ENCODE measurements at regions not wholly inside any gene's neighbourhood (a gene's known extent, or its start where the extent isn't known, plus 50 kb on each side); places are given as distances from the start of the nearest gene placed in this dataset.
"Not testable (repeated sequence)": the region's sequence is repeated elsewhere in the genome, so short reads cannot be mapped to it uniquely, and the experiment has no call there.

DNA sequence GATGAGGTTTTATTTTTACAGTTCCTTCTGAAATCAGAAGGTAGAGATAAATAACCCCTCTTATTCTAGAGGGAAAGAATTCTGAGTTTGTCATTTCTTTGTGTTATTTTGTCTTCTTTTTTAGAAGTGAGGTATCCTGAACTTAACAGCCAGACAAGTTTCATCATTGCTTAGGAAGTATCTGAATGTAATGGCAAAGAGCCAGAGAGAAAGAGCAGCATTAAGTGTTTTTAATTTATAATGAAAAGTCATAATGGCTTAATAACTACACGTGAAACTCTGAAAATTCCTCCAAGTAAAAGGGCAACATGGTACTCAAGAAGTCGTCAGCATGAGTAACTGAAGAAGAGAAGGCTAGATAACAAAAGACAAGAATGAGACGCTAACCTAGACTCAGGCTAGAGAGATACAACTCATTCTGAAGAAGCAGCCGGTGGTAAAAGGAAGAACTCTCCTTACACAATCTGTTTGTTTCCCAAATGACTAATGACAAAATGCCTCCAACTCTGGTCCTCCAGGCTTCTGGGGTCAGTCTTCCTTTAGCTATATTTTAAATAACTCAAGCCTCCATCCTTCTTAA lies 116.2 kb upstream of the NECTIN3 start:
- no peak for DNase-seq (ENCODE audit: low read depth)

DNA sequence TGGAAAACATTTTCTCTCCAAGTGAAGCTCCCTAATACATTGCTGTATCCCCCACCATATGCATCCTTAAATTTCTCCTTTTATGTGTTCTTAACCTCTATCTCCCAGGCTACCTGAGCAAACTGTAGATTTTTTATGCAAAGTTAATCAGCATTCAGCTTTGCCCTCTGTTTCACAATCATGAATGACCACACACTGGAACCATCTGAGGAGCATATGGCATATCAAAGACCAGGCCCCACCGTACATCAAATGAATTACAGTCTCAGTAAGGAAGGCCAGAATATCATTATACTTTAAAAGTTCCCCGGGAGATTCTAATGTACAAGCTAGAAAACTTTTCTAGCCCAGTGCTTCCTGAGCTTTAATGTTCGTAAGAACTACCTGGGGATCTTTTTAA lies 115.5 kb upstream of the NECTIN3 start:
- DNase-seq (ENCODE audit: low read depth) = no peak

DNA sequence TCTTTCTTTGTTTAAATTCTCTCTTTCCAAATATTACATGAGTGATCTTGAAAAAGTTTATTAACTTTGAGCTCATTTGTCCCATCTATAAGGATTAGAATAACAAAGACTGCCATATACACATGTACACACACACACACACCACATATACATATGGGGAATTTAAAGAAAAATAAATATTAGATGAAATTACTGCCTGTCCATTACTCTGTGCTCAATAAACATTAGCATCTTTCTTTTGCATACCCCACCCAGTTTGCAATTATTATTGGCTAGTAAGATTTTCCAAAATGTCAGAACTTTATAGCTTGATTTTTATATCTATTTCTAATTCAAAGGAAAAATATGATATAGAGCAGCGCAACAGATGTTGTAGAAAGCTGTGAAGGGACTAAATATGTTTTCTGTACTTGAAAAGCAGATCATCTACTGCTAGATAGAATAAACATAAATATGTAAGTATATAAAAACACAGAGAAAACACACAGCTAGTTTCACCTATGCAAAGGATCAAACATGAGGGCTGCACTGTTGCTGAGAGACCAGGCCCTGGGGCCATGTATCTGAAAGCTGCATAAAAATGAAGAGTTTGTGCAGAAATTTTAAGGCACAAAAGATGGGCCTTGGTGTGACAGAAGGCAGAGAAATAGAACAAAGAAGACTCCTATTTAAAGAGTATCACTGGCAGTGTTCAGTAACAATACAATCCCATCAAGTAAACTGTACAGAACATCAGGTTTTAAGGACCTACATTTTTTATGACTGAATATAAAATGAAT lies 114.2 kb upstream of the NECTIN3 start:
- no peak for DNase-seq (ENCODE audit: low read depth)

DNA sequence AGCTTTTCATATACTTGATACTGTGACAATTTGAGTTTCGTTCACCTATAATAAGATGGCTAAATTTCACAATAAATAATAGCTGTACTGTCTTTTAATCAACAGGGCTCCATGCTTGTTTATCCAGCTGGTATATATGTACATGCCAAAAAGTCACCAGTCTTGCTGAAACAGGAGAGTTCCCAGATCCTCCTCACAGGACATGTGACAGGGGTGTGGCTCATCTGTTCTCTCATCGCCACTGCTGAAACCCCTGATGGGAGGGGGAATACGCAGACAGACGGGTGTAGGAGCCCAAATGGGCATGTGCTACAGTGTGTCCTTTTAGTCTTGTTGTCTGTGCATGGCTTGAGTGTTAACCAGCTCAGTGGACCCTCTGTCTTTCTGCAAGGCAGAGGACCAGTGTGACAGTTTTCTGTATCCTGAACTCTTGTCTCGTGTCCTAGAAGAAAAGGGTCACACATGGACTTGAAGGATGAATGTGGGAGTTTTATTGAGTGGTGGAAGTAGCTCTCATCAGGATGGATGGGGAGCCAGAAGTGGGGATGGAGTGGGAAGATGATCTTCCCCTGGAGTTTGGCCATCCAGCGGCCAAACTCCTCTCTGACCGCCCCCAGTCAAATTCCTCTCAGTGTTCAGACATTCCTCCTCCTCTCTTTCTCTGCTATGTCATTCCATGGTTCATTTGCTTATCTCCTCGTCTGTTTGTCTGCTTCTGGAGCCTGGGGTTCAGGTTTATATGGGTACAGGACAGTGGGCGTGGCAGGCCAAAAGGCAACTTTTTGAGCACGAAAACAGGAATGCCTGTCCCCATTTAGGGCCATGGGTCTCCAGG lies 113.1 kb upstream of the NECTIN3 start:
- DNase-seq (ENCODE audit: low read depth) = no peak

DNA sequence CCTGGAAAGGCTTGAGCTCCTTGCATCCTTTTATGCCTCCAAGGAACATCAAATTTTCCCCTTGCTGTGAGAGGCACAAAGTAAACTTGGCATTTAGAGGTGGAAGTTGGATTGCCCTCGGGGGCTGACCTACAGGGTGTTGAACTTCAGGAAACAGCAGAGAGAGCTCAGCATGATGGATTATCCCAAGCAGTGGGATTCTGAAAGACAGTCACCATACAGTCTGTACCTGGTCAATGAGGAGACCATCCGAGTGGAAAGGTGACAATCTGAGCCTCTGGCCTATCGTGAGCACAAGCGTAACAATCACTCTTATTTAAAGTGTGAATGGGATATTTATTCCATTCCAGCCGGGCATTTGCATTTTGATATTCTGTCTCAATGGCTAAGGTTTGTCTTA lies 105.6 kb upstream of the NECTIN3 start:
- DNase-seq (ENCODE audit: low read depth) = no peak

DNA sequence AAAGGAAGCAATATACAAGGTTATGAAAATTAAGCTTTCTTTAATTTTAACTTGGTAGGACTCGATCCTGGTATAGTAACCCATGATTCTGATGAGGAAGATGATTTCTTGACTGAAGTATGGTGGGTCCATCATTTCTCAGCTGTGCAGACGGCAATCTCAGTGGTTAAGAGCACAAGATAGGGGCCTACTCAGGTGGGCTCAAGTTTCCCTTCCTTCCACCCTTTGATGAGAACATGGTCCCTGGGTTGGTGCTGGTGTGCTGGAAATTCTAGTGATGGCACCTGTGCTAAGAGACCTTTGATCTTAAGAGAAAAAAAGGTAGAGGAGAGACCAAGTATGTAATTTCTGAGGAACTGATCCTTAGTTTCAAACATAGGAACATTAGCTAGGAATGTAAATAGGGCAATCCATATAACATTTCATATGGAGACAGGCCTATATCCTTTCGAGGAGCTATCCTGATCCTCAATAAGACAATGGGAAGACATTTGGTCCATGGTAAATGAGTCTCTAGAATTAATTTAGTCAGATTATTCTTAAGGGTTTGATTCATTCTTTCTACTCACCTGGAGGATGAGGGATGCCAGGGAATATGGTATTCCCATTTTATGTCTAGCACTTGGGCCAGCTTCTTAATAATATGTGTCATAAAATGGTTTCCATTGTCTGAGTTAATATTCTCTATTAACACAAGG lies 104.5 kb upstream of the NECTIN3 start:
- DNase-seq (ENCODE audit: low read depth) = no peak

DNA sequence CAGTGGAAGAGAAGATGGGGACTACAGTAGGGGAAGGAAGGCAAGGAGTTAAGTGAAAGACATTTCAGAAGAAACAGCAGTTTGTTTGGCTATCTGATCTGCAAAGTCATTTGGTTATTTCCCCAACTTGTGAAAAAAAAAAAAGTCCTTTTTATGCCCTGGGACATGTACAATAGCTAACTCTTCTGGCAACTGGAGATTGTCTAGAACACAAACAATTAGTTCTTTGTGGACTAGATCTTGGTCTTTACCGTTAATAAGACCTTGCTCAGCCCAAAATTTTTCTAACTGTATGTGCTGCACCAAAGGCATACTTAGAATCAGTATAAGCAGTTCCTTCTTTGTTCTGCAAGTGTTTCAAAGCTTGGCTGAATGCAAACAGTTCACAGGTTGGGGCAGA lies 103.5 kb upstream of the NECTIN3 start:
- DNase-seq (ENCODE audit: low read depth) = no peak

DNA sequence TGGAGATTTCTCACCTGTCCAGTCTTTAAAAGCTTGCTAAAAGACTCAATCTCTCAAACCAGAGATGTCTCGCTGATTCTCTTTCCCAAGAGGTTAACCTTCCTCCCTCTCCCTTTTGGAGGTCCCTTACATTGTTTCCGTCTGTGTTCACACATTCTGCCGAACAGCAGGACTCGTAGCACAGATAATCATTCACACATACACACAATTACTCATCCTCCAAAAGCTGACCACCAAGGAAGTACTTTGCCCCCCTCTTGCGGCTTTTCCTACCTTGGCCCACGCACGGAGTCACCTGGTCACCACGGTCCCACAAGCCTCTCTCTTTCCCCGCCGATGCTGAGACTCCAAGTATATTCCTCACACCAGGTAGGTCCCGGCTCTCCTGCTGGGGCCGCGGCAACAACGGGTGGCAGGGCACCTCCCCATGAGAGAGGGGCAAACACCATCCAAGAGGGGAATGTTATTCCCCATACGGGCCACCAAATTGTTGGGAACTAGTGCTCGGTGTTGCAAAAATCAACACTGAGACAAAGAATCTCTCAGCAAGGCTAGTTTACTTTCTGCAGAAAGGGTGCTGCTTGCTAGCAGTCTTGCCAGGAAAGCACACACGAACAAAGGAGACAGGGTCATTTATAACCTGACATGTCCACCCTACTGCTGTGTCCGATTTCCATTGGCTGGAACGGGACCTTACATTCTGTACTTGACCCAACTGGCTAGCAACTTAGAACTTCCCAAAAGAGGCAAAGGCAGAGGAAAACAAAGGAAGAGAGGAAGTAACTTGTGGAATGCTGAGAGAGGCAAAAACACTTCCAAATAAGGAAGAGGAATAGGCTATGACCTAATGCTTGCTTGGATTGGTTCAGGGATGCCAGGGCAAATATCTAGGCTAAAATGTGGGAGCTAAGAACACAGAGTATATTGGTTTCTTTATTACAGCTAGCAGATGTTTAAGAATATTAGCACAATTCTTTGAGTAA lies 102.1 kb upstream of the NECTIN3 start:
- DNase-seq (ENCODE audit: low read depth) = no peak

DNA sequence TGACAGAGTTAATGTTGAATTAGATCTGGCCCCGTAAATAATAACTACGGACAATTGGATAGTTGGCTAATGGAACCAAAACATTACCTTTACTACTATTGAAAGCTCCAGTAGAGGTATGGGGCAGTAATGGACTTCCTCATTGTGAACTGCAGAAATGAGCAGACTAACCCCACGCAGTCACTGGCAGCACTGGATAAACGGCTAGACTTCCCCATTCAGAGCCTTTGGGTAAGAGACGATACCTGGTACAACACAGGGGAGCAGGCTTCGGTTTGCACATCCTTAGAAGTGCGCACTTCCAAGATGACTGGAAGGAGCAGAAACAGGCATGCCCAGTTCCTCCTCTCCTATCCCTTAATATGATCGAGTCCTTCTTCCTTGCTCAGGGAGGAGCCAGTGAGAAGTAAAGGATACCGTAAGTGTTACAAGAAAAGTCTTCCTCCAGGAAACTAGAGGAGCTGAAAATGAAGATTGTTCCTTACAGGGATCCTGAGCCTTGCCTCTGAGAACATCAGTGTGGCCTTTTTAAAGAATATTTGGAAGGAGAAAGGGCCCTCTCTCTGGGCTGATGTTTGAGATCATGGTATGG lies 100.5 kb upstream of the NECTIN3 start:
- DNase-seq (ENCODE audit: low read depth) = no peak

DNA sequence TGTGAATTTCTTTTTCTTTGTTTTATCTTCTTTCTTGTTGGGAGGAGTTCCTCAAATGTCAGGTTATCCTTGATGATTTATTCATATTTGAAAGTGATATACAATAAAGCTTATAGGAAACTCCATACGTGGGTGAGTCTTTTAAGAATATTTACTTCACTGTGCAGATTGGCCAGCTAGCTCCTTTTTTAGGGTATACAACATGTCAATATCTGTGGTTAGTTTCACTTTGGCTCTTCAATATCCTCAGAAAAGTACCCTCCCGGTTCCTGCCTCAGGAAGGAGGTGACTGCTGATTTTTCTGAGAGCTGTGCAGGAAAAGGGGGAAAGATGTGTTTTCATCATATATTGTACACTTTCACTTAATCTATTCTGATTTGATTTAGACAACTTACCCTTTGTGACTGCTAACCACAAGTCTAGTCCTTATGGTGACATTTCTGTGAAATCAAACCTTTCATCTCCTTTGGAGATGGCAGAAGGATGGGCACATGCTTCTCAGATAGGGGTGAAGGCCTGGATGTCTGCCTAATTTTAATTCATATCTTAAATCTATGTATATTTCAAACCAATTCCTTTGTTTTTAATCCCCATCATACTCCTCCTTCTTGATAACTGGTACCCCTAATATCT lies 98.2 kb upstream of the NECTIN3 start:
- no peak for DNase-seq (ENCODE audit: low read depth)

DNA sequence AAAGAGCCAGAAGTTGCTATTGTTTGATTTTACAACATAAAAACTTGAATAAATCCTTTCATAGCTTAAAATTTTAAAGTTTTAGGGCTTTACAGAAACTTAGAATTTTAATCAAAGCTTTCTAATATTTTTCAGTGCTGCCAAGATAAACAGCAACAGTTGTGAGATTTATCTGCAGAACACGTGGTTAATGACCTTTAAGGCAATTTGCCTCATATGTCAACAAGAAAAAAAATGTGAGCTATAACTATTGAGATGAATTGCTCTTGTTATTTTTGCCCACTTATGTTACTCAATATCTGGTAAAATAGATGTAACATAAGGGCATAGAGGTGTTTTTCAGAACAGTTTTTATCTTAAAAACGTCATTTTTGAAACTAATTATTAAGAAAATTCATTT lies 96.7 kb upstream of the NECTIN3 start:
- DNase-seq (ENCODE audit: low read depth) = no peak

DNA sequence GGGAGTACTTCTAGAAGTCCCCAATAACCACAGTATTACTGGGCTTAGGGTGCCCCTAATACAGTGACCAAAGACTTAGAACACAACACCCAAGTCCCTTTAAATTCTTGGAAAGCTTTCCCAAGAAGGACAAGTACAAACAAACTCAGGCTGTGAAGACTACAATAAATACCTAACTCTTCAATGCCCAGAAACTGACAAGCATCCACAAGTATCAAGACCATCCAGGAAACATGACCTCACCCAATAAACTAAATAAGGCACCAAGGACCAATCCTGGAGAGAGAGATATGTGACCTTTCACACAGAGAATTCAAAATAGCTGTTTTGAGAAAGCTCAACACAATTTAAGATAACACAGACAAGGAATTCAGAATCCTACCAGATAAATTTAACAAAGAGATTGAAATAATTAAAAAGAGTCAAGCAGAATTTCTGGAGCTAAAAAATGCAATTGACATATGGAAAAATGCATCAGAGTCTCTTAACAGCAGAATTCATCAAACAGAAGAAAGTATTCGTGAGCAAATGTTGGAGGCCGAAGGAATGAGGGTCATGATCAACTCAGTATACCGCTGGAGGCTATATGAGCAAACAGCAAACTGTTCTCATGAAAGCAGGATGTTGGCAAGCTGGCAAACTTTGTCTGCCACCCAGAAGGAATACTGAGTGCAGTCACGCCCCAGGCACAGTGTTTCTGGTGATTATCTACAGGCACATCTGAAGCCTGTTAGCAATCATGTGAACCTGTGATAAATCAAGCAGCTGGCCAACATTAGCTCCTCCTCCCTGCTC lies 87.0 kb upstream of the NECTIN3 start:
- DNase-seq (ENCODE audit: low read depth) = no peak

DNA sequence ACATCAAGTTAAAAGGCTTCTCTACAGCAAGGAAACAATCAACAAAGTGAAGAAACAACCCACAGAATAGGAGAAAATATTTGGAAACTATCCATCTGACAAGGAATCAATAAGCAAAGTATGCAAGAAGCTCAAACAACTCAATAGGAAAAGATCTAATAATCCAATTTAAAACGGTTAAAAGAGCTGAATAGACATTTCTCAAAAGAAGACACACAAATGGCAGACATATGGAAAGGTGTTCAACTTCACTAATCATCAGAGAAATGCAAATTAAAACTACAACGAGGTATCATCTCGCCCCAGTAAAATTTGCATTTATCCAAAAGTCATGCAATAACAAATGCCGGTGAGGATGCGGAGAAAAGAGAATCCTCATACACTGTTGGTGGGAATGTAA lies 82.2 kb upstream of the NECTIN3 start:
- no peak for DNase-seq (ENCODE audit: low read depth)

DNA sequence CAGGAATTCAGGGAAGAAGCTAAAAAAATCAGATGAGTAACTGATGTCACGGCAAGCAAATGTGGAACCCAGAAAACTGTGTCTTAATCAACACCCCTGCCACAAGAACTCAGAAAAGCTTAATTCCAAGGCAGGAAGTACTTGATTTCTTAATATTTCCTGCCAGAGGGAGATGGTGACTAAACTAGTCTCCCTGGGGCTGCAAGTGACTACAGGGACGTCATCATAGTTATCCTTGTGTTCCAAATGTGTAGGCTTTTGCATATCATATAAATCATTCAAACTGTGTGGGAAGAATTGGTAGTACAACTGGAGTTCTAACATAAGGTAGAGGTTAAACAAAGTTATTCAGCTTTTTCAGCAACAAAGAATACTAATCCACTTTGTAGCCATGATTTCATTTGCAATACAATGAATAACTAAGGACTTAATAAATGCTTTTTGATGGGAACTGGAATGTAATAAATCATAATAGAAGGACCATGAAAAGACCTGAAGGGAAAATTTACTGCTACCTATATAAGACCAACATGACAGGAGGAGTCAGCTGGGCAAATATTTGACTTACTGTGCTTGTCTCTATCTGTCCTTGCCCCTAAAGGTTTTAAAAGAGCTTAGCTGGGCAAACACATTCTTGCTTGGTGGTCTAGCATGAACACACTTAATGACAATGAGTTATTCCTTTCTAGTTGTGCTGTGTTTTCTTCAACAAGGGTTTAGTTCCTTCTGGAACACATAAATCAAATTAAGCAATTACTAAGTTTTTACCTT lies 76.0 kb upstream of the NECTIN3 start:
- DNase-seq (ENCODE audit: low read depth) = no peak

DNA sequence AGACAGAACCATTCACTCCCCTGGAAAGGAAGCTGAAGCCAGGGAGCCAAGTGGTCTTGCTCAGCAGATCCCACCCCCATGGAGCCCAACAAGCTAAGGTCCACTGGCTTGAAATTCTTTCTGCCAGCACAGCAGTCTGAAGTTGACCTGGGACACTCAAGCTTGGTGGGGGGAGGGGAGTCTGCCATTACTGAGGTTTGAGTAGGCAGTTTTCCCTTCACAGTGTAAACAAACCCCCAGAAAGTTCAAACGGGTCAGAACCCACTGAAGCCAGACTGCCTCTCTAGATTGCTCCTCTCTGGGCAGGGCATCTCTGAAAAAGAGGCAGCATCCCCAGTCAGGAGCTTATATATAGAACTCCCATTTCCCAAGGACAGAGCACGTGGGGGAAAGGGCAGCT lies 72.8 kb upstream of the NECTIN3 start:
- DNase-seq (ENCODE audit: low read depth) = not testable (repeated sequence)

DNA sequence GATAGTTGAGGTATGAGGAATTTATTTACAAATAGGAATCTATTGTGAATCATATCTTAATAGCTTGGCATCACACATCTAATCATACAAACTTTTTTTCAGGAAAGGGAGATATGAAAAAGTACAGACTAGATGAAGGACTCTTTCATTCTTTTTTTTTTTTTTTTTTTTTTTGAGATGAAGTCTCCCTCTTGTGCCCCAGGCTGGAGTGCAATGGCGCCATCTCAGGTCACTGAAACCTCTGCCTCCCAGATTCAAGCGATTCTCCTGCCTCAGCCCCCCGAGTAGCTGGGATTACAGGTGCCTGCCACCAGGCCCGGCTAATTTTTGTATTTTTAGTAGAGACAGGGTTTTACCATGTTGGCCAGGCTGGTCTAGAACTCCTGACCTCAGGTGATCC lies 65.1 kb upstream of the NECTIN3 start:
- not testable (repeated sequence) for DNase-seq (ENCODE audit: low read depth)

DNA sequence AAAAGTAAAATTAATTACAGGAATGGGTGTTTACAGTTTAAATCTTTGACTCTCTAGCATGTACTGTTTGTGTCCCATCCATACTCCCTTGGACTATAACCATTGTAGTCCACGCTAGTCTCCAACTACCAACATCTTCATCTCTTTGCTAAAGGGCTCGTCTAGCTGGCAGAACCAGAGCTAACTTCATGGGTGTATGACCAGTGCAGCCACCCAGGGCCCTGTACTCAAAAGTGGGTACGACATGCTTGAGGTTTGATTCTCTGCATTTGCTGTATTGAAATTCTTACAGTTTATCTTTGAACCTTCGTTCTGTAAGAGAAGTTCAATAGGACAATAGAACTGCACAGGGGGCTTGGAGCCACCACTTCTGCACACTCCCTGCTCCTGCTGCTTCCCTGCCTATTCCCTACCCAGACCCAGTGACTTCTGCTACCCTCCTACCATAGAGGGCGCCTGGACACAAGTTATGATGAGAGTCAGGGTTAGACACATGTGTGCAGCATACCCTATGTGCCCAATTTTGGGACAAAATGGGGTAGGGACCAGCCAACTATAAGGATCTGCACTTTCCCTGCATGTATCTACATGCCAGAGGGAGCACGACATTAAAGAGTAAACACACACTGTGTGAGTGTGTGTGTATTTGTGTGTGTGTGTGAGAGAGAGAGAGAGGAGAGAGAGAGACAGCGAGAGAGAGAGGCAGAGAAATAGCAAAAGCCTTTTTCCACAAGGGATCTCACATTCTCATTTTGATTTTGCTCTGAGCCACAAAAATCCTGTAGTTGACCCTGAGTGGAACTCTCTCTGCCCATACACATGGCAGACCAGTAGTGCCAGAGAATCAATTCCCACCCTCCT lies 59.0 kb upstream of the NECTIN3 start:
- no peak for DNase-seq (ENCODE audit: low read depth)
